Posterior vena cava (tissue), 2 donors: ENCODE measurements at regions not wholly inside any gene's neighbourhood (a gene's known extent, or its start where the extent isn't known, plus 50 kb on each side); places are given as distances from the start of the nearest gene placed in this dataset.
"Not testable (repeated sequence)": the region's sequence is repeated elsewhere in the genome, so short reads cannot be mapped to it uniquely, and the experiment has no call there.

Experiments used
- DNase-seq: peaks from one replicate; pipeline ENCODE4 v3.0.0-alpha.2; 2020; ENCODE audit warnings: low spot score
- intact Hi-C, 2 donors: fragments of 100-400 bp; cut with DNase I; formaldehyde crosslinking; loops; one replicate each; pipeline versions ENCODE4 v1.14.1 to v1.14.2; 2022 to 2023
- donor health status: DM: yes; HTN: yes; CAD: no.
- donor health status: DM: yes; HTN: yes; CAD: no.

GRCh38 chr1:203993256-203993655, 79.7 kb upstream of the SOX13 start:
- intact Hi-C loops = loop anchor here in 1 of 2 donors (5.0 kb wide), 1 partner anchor 1301 kb away; no protein-coding TSS in a partner anchor

GRCh38 chr1:203995228-203995627, 77.7 kb upstream of the SOX13 start:
- no peak for DNase-seq
- intact Hi-C loops = no loop called here

More at GRCh38 chr1:203993256-203993655, 79.7 kb upstream of the SOX13 start:
- DNase-seq = no peak

GRCh38 chr1:203996126-203996525, 76.8 kb upstream of the SOX13 start:
- intact Hi-C loops = no loop called here
- DNase-seq = no peak

GRCh38 chr1:203998571-203998970, 74.3 kb upstream of the SOX13 start:
- intact Hi-C loops, DNase-seq: not testable (repeated sequence)

DNA sequence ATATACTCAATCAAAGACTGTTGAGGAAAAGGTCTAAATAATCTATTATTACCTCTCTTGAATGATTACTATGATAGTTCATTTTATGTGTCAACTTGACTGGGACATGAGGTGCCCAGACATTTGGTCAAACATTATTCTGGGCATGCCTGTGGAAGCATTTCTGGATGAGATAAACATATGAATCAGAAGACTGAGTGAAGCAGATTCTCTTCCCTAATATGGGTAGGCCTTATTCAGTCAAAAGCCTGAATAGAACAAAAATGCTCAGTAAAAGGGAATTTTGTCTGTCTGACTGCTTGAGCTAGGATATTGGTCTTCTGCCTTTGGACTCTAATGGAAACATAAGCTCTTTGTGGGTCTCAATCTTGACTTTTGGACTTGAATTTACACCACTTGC, 73.3 kb upstream of the SOX13 start:
- intact Hi-C loops = no loop called here
- DNase-seq = no peak

DNA sequence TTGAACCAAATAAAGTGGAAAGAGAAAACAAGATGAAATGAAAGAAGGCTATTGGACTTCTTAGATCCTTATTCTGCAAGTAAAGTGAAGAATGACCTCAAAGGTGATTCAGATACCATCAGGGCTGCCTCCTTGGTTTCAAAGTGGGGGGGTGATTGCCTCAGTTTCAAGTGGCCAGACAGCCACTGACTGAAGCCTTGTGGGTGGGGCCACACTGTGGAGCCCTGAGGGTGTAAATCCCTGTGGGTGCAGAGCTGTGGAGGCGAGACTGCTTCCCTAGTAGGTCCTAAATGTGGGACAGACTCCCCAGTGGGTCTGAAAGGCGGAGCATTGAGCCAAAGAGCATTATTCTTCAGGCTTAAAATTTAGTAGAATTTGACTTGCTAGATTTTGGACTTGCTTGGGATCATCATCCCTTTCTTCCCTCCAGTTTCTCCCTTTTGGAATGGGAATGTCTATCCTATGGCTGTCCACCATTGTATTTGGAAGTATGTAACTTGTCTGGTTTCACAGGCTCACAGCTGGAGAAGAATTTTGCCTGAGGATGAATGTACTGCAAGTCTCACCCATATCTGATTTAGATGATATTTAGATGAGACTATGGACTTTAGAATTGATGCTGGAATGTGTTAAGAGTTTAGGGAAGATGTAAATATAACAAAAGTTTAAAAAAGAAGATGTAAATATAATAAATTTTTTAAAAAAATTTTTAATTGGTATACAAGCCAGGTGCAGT, 71.6 kb upstream of the SOX13 start:
- no peak for DNase-seq
- intact Hi-C loops = no loop called here

GRCh38 chr1:204002614-204003013, 70.3 kb upstream of the SOX13 start:
- intact Hi-C loops = no loop called here

DNA sequence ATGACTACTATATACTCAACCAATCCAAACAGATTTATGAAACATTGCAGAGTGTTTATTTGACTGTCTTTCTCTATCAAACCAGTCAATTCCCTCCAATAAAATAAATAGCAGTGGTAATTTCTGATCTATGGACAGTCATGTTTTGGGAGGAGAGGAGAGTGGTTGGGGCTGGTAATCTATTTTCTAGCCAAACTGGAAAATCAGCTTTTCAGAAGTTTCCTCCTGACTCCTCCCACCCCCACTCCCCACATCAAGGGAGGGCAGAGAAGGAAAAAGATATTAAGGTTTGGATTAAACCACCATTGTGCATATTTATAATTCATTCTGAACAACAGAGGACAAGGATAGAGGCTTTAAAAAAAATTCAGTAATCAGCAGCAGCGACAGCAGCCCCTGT, 69.4 kb upstream of the SOX13 start:
- intact Hi-C loops = no loop called here
- no peak for DNase-seq

More at GRCh38 chr1:204002614-204003013, 70.3 kb upstream of the SOX13 start:
- DNase-seq = no peak

- no peak for DNase-seq
- intact Hi-C loops = no loop called here
Measured at GRCh38 chr1:204011426-204011825, 61.5 kb upstream of the SOX13 start.

DNA sequence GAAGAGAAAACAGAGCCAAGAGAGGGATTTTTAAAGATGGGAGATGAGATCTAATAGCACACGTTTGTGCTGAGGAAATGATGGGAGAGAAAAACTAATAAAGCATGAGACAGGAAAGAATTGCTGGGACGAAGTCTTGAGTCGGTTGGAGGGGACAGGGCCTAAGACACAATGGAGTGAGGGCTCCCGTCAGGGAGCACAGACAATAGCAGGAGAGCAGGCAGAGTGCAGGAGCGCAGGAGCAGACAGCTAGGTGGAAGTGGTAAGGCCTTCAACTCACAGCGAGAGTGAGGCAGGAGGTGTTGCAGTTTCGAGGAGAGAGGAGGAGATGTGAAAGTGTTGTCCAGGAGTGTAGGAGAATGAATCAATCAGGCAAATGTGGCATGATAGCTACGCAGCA, 59.9 kb upstream of the SOX13 start:
- DNase-seq = no peak

DNA sequence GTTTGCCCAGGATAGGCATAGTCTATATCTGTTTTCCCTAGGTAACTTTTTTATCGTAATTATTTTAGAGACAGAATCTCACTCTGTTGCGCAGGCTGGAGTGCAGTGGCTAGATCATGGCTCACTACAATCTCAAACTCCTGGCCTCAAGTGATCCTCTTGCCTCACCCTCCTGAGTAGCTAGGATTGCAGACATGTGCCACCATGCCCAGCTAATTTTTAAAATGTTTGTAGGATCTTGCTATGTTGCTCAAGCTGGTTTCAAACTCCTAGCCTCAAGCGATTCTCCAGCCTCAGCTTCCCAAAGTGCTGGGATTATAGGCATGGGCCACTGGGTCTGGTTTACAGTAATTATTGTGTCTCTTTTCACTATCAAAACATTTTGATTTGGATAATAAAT, 58.6 kb upstream of the SOX13 start:
- intact Hi-C loops = no loop called here
- no peak for DNase-seq

More for the DNA sequence above, 59.9 kb upstream of the SOX13 start:
- intact Hi-C loops = no loop called here

GRCh38 chr1:204014961-204015360, 58.0 kb upstream of the SOX13 start:
- DNase-seq, intact Hi-C loops: not testable (repeated sequence)

- intact Hi-C loops = no loop called here
- DNase-seq = no peak
Measured at GRCh38 chr1:204017032-204017431, 55.9 kb upstream of the SOX13 start.

DNA sequence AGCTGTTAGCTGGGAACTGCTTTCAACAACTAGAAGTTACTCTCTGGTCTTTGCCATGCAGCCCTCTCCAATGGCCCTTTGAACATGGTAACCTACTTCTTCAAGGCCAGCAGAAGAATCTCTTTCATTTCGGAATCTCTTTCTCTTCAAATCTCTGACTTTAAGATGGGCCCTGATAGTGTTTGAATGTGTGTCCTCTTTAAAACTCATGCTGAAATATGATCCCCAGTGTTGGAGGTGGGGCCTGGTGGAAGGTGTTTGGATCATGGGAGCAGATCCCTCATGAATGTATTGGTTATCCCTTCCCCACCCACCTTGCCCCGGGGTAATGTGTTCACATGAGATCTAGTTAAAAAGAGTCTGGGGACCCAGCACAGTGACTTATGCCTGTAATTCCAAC, 54.5 kb upstream of the SOX13 start:
- intact Hi-C loops = no loop called here
- DNase-seq = no peak
